HG03159 (cell line): ENCODE measurements at regions not wholly inside any gene's neighbourhood (a gene's known extent, or its start where the extent isn't known, plus 50 kb on each side); places are given as distances from the start of the nearest gene placed in this dataset.

ENCODE experiments used
- ATAC-seq: cut with Tn5 transposase; IDR thresholded peaks from one replicate; pipeline ENCODE4 v1.9.1; 2021; ENCODE audit warnings: mild to moderate bottlenecking, moderate library complexity; ENCODE audit not compliant: unreplicated experiment

DNA sequence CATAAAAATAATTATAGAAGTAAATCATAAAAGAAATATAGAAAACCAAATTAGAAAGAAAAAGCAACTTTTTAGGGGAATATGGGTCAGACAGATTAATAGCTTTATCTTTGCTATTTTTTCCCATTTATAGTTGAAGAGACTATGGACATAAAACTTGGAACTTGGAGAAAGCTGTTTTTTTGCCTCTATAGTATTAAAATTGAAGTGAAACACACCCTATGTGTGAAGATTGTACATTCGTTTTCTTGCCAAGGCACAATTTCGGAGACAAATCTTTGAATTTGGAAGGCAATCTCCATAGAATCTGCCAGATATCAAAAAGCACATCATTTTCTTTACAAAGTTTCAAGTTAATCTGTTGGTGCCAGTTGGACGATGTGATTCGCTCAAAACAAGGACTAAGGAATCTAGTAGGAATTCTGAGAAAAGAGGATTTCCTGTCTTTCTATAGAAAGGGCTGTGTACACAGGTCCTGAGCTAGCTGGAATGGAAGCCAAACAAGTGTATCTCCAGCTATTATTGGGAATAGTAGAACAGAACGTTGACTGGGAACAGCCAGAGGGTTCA lies 156.3 kb downstream of the SLC7A11 start:
- ATAC-seq, result no peak

DNA sequence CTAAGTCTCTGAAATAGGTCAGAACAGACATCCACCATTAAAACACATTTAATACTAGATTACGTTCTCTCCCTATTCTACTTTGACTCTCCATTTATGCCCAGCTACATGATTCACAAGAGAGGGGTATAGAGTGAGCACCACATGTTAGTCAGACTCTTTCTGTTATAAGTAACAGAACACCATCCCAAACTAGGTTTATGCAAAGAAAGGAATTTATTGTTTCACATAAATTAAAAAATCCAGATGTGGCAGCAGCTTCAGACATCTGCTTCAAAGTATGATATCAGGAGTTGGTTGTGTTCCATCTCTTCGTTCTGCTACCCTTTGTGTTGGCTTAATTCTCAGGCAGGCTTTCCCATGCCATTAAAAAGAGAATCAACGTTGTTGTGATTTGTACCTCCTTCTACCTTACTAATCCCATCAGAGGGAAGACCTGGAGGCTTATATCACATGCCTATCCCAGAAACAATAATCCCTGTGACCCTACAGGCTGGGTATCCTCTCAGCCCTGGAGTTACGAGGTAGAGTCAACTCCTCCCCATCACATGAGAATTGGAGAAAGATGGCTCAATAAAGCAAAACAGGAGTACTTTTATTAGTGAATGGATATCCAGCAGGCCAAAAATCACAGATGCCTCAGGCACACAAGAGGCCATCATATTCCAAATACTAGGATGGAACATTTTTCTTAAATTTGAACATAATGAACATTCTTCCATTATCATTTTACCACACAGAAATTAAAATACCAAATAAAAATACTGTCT lies 163.2 kb downstream of the SLC7A11 start:
- no peak for ATAC-seq

DNA sequence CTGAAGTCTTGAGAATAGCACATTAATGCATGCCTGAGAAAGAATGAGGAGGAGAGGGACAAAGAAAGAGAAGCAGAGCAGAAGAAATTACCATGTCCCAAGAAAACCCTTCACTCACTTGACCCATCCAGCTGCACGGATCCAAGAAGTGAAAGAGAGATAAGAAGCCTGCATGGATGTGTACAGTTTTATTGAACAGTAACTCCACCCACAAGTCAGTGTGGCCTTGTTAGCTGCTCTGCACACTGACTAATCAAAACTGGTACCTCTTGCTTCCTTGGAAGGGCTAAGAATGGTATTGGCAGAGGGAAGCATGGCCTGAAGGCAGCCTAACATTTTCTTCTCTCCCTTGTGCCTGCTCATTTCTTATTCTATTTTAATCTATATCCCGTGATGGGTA lies 163.9 kb downstream of the SLC7A11 start:
- ATAC-seq, result no peak

DNA sequence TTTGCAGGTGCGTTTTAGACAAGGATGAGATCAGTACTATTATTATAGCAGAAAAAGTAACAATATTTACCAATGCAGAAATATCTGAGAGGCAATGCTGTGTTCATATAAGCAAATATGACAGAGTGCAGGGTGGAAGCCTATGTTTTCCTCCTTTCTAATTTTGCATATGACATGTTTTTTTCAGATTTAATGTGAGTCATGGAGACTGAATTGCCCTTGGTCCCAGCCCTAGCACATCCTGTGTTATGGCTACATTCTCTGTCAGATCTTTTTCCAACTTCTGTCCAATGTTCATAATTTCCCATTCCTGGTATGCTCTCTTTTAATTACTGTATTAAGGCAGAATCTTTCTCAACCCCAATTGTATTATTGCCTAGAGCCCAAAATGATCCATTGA lies 165.6 kb downstream of the SLC7A11 start:
- no peak for ATAC-seq

DNA sequence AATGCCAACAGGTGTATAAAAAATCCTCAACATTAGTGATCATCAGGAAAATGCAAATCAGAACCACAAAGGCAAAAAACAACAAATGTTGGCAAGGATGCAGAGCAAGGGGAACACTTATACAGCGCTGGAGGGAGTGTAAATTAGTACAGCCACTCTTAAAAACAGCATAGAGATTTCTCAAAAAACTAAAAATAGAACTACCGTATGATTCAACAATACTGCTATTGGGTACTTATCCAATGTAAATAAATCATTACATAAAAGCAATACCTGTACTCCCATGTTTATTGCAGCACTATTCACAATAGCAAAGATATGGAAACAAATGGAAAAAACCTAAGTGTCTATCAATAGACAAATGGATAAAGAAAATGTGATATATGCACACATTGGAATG lies 171.3 kb downstream of the SLC7A11 start:
- ATAC-seq, result no peak

DNA sequence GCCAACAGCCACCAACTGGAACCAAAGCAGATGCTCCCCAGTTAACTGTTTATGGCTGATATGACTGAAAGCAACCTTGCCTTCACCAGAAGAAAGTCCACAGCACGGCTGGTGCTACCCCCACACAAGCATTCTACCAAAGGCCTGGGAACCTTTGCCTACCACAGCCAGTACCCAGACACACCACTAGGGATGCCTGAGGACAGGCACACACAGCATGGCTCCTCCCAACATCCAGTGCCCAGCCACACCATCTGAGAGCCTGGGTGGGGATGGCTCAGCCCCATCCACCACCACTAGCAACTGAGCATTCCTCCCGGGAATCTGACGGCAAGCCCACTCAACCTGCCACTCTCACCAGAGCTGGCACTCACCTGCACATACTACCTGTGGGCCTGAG lies 178.6 kb downstream of the SLC7A11 start:
- ATAC-seq, result no peak

DNA sequence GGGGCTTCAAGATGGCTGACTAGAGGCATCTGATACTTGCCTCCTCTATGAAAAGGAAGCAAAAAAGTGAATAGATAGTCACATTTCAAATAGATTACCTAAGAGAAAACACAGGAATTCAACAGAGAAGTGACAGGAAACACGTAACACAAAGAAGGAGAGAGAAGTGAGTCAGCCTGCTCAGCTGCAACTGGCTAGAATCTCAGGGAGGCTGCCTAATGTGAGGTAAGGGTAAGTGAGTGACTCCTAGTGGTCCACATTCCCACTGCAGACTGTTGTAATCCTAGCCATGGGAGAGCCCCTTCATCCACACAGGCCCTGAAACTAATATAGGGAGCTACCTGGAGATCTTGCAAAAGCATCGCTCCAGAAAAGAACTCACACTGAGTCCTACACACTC lies 179.2 kb downstream of the SLC7A11 start:
- ATAC-seq, result no peak

DNA sequence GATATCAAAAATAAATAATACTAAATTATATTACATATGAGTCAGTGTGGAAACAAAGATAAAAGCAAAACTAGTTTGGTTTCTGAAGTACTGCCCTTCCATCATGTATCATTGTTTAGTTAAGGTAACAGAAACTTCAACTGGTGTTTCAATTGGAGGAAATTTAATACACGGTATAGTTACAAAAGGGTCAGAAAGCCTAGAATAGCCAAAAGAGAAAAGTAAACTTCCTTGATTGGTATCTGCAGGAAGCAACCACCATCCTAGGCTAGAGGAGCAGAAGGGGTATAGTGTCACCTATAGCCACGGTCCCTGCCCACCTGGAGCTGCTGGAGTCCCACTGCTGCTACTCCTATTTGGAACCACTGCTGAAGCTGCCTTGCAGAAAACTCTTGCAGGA lies 185.6 kb downstream of the SLC7A11 start:
- ATAC-seq, result no peak

DNA sequence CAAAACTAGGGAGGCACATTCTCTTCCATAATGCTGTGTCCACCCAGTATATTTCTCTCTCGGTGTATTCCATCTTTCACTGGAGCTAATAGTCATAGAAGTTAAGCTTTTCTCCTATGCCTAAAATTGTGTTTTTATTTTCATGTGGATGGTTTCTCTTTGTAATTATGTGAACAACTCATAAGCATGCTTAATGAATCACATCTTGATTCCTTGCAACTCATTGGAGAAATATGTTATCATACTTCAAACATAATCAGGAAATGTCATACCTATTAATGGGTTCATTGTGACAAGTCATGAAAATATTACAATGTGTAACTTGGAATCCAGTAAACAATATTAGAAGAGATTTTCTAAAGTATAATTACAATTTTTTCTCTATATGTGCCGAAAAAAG lies 186.3 kb downstream of the SLC7A11 start:
- ATAC-seq, result no peak

DNA sequence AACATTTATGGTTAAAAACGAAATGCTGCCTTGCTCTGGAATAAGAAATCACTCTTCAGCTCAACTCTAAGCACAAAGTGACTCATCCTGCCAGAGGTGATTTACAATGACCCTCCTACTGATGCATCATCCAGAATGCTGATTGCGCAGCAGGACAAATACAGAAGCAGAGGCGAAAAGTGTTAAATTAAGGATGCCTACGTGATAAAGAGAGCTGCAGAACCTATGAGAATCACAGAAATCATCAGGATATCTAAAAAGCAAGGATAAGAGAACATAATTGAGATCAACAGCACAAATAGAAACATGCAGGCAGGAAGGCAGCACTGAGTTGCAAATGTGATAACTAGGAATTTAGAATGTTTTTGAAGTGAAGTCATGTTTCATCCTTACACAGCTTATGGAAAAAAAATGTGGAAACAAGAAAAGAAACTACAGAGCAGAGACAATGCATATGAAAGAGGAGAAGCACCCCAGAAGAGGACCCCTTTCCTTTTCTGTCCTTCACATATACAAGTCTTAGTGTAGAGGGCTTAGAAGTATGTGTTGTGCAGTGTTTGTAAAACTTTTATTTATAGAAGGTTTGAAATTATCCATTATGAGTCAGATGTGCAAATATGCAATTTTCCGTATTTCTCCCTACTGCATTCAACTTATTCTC lies 188.4 kb downstream of the SLC7A11 start:
- ATAC-seq, result no peak

DNA sequence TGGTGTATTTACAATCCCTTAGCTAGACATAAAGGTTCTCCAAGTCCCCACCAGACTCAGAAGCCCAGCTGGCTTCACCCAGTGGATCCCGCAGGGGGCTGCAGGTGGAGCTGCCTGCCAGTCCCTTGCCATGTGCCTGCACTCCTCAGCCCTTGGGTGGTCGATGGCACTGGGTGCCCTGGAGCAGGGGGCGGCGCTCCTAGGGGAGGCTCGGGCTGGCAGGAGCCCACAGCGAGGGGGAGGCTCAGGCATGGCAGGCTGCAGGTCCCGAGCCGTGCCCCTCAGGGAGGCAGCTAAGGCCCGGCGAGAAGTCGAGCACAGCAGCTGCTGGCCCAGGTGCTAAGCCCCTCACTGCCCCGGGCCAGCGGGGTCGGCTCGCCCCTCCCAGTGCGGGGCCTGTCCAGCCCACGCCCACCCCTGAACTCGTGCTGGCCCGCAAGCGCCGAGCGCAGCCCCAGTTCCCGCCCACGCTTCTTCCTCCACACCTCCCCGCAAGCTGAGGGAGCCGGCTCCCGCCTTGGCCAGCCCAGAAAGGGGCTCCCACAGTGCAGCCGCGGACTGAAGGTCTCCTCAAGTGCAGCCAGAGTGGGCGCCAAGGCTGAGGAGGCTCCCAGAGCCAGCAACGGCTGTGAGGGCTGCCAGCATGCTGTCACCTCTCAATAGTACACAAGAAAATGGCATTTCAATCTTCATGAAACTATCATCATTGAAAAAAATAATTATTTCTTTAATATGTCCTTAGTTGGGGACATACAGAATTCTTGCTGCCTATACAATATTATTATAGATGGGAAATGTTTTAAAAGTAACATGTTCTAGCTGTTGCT lies 189.1 kb downstream of the SLC7A11 start:
- ATAC-seq, result no peak

DNA sequence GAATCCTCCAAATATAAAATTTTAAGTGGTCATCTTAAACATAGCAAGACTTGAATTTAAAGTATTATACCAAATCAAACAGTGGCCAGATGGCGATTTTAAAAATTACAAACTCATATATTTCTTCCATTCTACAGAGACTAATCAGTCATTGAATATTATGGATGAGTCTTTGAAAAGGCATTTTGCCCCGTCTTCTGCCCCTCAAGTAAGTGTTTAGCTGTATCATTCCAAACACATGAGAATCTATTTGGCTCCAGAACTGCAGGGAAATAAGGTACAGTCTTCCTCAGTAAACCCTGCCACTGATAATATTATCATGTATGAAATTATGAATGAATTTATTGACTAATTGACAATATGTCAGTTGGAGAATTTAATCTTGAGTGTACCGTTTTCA lies 191.0 kb downstream of the SLC7A11 start:
- ATAC-seq, result no peak

DNA sequence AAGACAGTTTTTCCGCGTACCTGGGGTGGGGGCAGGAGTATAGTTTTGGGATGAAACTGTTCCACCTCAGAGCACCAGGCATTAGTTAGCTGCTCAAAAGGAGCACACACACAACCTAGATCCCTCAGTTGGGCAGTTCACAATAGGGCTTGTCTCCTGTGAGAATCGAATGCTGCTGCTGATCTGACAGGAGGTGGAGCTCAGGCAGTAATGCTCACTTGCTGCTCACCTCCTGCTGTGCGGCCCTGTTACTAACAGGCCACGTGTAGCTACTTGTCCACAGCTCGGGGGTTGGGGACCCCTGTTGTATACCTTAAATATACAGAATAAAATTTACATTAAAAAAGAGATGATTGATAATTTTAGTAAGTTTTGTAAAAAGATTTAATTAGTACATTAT lies 191.5 kb downstream of the SLC7A11 start:
- ATAC-seq, result no peak

DNA sequence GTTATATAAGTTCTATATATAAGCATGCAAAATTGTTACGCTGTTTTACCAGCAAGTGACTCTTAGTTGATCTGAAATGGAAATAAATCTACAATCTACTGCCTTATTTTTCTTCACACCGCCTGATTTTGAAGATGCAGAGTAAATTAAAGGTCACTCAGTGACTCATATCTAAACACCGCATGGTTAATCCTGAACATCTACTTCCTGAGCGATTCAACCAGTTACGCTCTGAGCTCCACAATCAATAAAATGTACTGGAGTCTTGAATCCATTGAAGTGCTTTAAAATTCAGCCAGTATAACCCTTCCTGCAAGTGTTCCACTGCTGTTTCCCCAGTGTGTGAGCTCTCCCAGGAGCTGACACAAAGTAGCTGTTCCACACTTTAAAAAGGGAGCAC lies 192.8 kb downstream of the SLC7A11 start:
- no peak for ATAC-seq

DNA sequence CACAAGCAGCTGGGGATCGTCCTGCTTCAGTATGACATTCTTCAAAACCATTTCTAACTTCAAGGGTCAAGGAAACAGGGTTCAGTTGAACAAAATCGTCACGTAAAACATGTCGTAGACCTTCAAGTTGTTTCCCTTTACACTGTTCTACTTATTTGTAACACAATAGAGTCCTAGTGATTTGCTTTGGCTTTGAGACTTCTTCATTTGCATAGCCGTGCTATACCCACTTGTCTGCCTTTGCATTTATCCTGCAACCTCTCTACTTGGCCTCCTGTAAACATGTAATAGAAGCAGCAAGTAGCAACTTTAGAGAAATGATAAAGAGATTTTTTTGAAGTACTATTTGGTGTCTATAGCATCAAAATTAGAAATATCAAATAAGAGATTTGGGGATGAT lies 194.9 kb downstream of the SLC7A11 start:
- no peak for ATAC-seq

DNA sequence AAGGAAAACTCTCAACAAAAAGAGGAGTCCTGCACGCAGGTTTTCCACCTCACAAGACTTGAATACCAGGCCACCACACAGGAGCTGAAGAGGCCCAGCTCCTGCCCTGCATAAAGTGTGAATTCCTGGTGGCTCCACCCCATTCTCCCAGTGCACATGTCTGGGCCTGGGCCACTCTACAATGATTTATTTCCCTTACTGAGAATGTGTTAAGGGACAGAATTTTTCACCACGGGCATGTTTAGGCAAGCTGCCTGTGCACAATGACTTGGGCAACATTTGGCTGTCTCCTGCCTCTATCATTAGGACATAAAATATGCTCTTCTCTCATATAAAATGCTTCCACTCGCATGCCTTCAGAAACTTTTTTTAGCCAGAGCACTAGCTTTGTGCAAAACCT lies 197.1 kb downstream of the SLC7A11 start:
- no peak for ATAC-seq

DNA sequence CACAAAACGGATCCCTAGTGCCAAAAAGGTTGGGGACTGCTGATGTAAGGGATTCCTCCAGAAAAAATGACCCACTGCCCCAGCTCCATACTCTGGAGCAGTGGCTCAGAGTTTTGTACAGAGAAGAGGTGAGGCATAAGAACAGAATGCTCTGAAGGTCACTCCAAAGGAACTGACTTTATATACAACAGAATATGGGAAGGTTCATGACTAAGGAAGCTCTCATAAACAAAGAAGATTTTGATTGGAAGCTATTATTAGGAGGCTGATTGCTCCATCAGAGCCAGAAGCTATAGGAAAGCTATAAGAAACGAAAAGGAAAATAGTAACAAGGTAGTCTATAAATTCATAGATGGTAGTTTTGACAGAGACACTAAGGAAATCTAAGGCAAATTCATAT lies 203.1 kb downstream of the SLC7A11 start:
- ATAC-seq, result no peak

DNA sequence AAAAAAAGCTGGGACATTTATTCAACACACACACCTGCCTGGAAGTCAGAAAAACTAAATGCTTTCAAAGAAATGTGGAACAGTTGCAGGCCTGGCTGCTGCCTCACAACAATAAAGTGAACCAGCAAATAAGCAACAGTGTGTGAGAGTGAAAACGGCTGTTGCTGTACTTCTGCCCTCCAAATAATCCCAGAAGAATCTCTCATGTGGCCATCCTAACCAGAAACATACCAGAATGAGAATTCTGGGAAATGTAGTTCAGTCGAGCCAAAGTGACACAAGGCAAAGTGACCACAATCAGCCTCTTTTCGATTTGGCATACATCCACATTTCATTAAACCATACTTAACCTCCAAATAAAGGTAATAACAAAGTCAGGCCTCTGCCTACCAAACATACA lies 204.5 kb downstream of the SLC7A11 start:
- ATAC-seq, result no peak

DNA sequence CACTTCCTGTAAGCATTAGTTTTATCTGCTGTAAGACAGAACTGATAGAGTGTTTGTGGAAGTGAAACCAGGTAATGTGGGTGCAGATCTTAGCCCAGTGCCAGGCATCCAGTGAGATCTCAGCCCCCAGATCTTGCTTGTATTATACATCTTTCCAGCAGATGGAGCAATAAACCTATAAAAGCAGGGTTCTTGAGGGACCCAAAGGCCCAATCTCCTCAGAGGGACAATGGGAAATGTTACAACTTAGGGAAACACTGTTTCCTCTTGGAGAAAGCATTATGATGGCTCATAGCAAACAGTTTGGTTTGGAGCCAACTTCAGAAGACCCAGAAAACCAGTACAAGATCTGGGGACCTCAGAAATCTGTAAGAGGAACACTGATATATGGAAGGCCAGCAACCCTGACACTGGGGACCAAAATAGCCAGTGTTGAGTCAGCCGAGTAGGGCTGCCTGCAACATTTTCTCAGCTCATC lies 206.3 kb downstream of the SLC7A11 start:
- peak; percentile 100 for ATAC-seq

DNA sequence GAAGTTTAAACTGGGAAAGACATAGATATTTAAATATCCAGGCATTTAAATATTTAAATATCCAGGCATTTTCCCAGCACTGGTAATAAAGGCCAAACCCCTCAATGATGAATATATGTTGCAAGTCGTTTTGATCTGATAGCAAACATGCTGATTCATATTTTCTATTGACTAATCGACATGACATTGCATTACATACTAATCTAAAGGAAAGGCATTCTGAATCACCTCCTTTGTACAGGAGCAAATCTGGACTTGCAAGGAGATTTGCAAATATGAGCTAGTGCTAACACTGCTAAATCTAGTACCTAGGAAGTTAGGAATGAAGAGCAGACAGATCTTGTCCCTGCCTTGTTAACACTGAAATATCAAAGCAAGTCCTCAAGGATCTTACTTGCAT lies 207.3 kb downstream of the SLC7A11 start:
- no peak for ATAC-seq

DNA sequence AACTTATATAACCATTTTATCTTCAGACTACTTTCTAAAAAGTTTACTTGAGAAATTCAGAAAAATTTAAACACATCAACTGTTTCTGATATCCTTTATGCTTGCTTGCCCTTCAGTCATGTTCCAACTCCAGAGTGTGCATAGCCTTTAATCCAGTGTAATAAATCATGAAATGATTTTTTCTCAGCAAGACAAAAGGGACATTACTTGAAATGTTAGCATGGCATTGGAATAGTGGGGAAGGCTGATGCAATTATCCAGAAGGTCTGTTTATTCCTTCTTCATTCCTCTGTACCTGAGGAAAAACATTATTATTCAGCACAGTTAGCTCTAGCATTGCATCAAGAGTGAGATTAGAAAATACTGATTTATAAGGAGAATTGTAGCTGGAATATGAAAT lies 209.9 kb downstream of the SLC7A11 start:
- no peak for ATAC-seq
